Adrenal gland (tissue), 9 donors: ENCODE measurements at regions not wholly inside any gene's neighbourhood (a gene's known extent, or its start where the extent isn't known, plus 50 kb on each side); places are given as distances from the start of the nearest gene placed in this dataset.

Source experiments
- DNase-seq, 7 donors: peaks; one replicate each; pipeline ENCODE4 v3.0.0-alpha.2; 2019 to 2020
- H3K27ac ChIP-seq, 5 donors: fragments of 200-600 bp; sonication (generic) in 4 of 5; 1 replicate in 3 of 5; 2 replicates in 2 of 5; pipeline versions ENCODE4 v1.5.1 to v1.8.0; 2016 to 2020; ENCODE audit warnings: mild to moderate bottlenecking in 1 of 5
- H3K27me3 ChIP-seq: fragments of 200-600 bp; 2 replicates; pipeline ENCODE4 v1.8.0; 2021
- H3K36me3 ChIP-seq, 2 donors: fragments of 200-600 bp; replicated peaks in 1 of 2; 1 replicate in 1 of 2; 2 replicates in 1 of 2; pipeline versions ENCODE4 v1.5.1 to v1.8.0; 2018 to 2022
- H3K4me1 ChIP-seq, 2 donors: fragments of 200-600 bp; replicated peaks in 1 of 2; 1 replicate in 1 of 2; 2 replicates in 1 of 2; pipeline versions ENCODE4 v1.5.1 to v1.8.0; 2018 to 2021
- H3K4me3 ChIP-seq, 4 donors: fragments of 200-600 bp; sonication (generic) in 3 of 4; one replicate each; pipeline ENCODE4 v1.5.1; 2016 to 2018
- H3K9me3 ChIP-seq, 3 donors: fragments of 200-600 bp; sonication (generic) in 1 of 3; replicated peaks in 1 of 3; 1 replicate in 2 of 3; 2 replicates in 1 of 3; pipeline versions ENCODE4 v1.5.1 to v1.8.0; 2016 to 2021
- CTCF ChIP-seq, 6 experiments: fragments of 450-650 bp in 4 of 6; fragments of 200-600 bp in 2 of 6; sonication (generic) in 1 of 6; IDR thresholded peaks; 1 replicate in 5 of 6; 2 replicates in 1 of 6; pipeline versions ENCODE4 v1.5.1 to v1.8.0; 2016 to 2021; ENCODE audit warnings: antibody characterized with exemption in 6 of 6, mild to moderate bottlenecking in 2 of 6, moderate library complexity in 1 of 6
- POLR2A ChIP-seq, 2 donors: fragments of 450-650 bp; IDR thresholded peaks; one replicate each; pipeline ENCODE4 v1.6.1; 2017; ENCODE audit warnings: antibody characterized with exemption in 2 of 2, mild to moderate bottlenecking in 2 of 2, moderate library complexity in 1 of 2
- whole genome bisulfite sequencing, 4 donors: extraction: QIAGEN DNeasy Blood & Tissue Kit in 2 of 4; methylation state at CpG; one replicate each; pipeline versions ENCODE4 v1.1.5 to v1.1.7; 2013 to 2017; 5-methylcytosine and 5-hydroxymethylcytosine counted together
- intact Hi-C, 2 donors: fragments of 100-400 bp; cut with DNase I; formaldehyde crosslinking; loops; one replicate each; pipeline versions ENCODE4 v1.14.1 to v1.15.0; 2022 to 2023
- donor health status: healthy with polysubstance abuse.
- donor health status: Bipolar disorder and iron deficiency.
- donor health status: DM: yes; HTN: yes; CAD: no.
- donor health status: DM: no; HTN: no; CAD: no.
- donor health status: DM: no; HTN: no; CAD: no.

GRCh38 chr4:66829310-66829709 is 716.0 kb downstream of the CENPC start:
- no peak for DNase-seq
- H3K9me3 ChIP-seq: peaks cover 0 to 5% (median 0%) of the 10 kb centered on the region in 3 donors
- TF ChIP-seq POLR2A (IDR thresholded peaks at IDR 0.05) (no peak), CTCF (IDR thresholded peaks at IDR 0.05) (no peak)
- no peaks in the 10 kb centered on the region for H3K27me3 ChIP-seq
- intact Hi-C loops: no loop called here
- H3K4me1 ChIP-seq: no peaks in the 10 kb centered on the region
- no peak overlapping the region for H3K4me3 ChIP-seq
- H3K27ac ChIP-seq: no peak overlapping the region
- H3K36me3 ChIP-seq: no peaks in the 10 kb centered on the region

DNA sequence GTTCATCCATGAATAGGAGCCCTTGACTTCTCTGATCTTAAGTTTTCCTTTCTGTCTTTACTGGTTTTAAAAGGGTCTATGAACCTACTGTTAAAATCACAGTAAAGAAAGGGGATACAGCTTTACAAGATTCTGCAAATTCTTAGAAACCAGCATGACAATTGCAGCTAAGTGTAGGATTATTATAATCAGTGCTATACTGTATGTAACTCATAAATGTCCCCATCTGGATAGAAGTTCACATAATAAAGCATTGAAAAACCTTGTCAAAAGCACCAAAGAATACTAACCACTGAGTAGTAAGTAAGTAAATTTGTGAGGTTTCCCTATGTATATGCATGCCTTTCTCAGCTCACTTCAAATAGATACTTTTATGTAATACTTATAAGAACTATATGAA is 724.6 kb downstream of the CENPC start:
- no peak overlapping the region for H3K27ac ChIP-seq
- no peaks in the 10 kb centered on the region for H3K27me3 ChIP-seq
- intact Hi-C loops: no loop called here
- H3K9me3 ChIP-seq: peaks cover 0 to 4% (median 0%) of the 10 kb centered on the region in 3 donors
- no peaks in the 10 kb centered on the region for H3K36me3 ChIP-seq
- no peak for DNase-seq
- TF ChIP-seq CTCF (IDR thresholded peaks at IDR 0.05): no peak
- TF ChIP-seq POLR2A (IDR thresholded peaks at IDR 0.05): no peak
- H3K4me3 ChIP-seq: no peak overlapping the region
- no peaks in the 10 kb centered on the region for H3K4me1 ChIP-seq

DNA sequence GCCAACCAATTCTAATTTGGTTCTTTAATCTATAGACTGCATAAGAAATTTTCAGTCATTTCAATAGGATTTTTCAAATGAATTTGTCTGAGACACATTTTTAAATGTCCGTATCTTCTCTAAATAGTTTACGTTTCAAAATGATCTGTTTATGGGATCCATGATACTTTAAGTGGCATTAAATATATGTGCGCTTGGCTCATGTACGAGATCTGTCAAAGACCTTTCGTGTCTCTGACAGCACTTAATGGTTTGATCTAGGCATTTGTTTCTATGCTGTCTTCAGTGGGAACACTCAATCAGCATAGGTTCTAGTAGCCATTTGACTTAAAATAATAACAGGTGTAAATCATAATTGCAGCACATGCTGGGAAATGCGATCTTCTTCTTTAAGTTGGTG is 731.0 kb downstream of the CENPC start:
- TF ChIP-seq POLR2A (IDR thresholded peaks at IDR 0.05) (no peak), CTCF (IDR thresholded peaks at IDR 0.05) (no peak)
- WGBS, 4 donors: 75 to 83% (median 78%) methylated on average over 6 of the region's 6 CpGs

GRCh38 chr4:66805582-66805981 is 739.7 kb downstream of the CENPC start:
- no peaks in the 10 kb centered on the region for H3K4me1 ChIP-seq
- H3K27me3 ChIP-seq: no peaks in the 10 kb centered on the region
- DNase-seq: no peak
- no peak overlapping the region for H3K4me3 ChIP-seq
- TF ChIP-seq CTCF (IDR thresholded peaks at IDR 0.05) (no peak), POLR2A (IDR thresholded peaks at IDR 0.05) (no peak)
- 18 to 26% (median 22%) methylated on average over 1 of the region's 1 CpG for WGBS, 4 donors
- H3K9me3 ChIP-seq: no peaks in the 10 kb centered on the region
- intact Hi-C loops: no loop called here
- no peak overlapping the region for H3K27ac ChIP-seq
- no peaks in the 10 kb centered on the region for H3K36me3 ChIP-seq

More for the DNA sequence above, 731.0 kb downstream of the CENPC start:
- Histone ChIP-seq H3K4me3 (no peak overlapping the region), H3K9me3 (no peaks in the 10 kb centered on the region), H3K27ac (no peak overlapping the region), H3K36me3 (no peaks in the 10 kb centered on the region), H3K4me1 (no peaks in the 10 kb centered on the region), H3K27me3 (no peaks in the 10 kb centered on the region)
- intact Hi-C loops: no loop called here
- no peak for DNase-seq
